SU-DHL-6 (cell line): ENCODE measurements at regions not wholly inside any gene's neighbourhood (a gene's known extent, or its start where the extent isn't known, plus 50 kb on each side); places are given as distances from the start of the nearest gene placed in this dataset.

Experiments
- H2AFZ ChIP-seq: fragments of 200-600 bp; sonication (generic); 2 replicates; pipeline ENCODE4 v1.6.1; 2014; ENCODE audit warnings: low read depth, mild to moderate bottlenecking, moderate library complexity, mixed read lengths, antibody characterized with exemption, low read length; ENCODE audit not compliant: severe bottlenecking
- H3F3A ChIP-seq: fragments of 200-600 bp; shearing (Covaris generic); 2 replicates; pipeline ENCODE4 v1.6.0; 2016; ENCODE audit warnings: antibody characterized with exemption, mild to moderate bottlenecking; ENCODE audit not compliant: insufficient read depth
- H3K27ac ChIP-seq: fragments of 200-600 bp; sonication (generic); 2 replicates; pipeline ENCODE4 v1.5.1; 2016; ENCODE audit warnings: low read depth, mild to moderate bottlenecking, low read length, moderate library complexity, mixed read lengths
- H3K27me3 ChIP-seq: fragments of 200-600 bp; sonication (generic), shearing (Covaris generic); 2 replicates; pipeline ENCODE4 v1.6.0; 2014; ENCODE audit warnings: mild to moderate bottlenecking, low read length
- H3K36me3 ChIP-seq: fragments of 200-600 bp; sonication (generic); 2 replicates; pipeline ENCODE4 v1.6.1; 2014; ENCODE audit warnings: mild to moderate bottlenecking, low read length, mixed read lengths
- H3K4me2 ChIP-seq: fragments of 300-600, 200-600 bp; shearing (Covaris generic), sonication (generic); 2 replicates; pipeline ENCODE4 v1.6.0; 2014; ENCODE audit warnings: low read length, low read depth, mild to moderate bottlenecking; ENCODE audit not compliant: poor library complexity, severe bottlenecking
- H3K4me3 ChIP-seq: fragments of 200-600 bp; sonication (generic); 2 replicates; pipeline ENCODE4 v1.5.1; 2014; ENCODE audit warnings: antibody characterized with exemption, low read length, mild to moderate bottlenecking, mixed read lengths; ENCODE audit not compliant: insufficient read depth, poor library complexity, severe bottlenecking
- H3K79me2 ChIP-seq: fragments of 200-600 bp; sonication (generic); 2 replicates; pipeline ENCODE4 v1.6.1; 2014; ENCODE audit warnings: mild to moderate bottlenecking, low read length, moderate library complexity; ENCODE audit not compliant: insufficient read depth
- H3K9ac ChIP-seq: fragments of 200-600 bp; sonication (generic); 2 replicates; pipeline ENCODE4 v1.7.0; 2014; ENCODE audit warnings: mild to moderate bottlenecking, low read length
- H3K9me2 ChIP-seq: fragments of 200-600 bp; sonication (generic); replicated peaks from 2 replicates; pipeline ENCODE4 v1.6.1; 2014; ENCODE audit warnings: low read length; ENCODE audit not compliant: insufficient read depth
- H3K9me3 ChIP-seq: fragments of 200-600 bp; sonication (generic); 2 replicates; pipeline ENCODE4 v1.6.1; 2014; ENCODE audit warnings: low read length, mixed read lengths; ENCODE audit not compliant: insufficient read depth
- H4K20me1 ChIP-seq: fragments of 200-600 bp; sonication (generic); 2 replicates; pipeline ENCODE4 v1.6.1; 2014; ENCODE audit warnings: low read depth, mild to moderate bottlenecking, antibody characterized with exemption, low read length, moderate library complexity, mixed read lengths
- EZH2phosphoT487 ChIP-seq: fragments of 200-600 bp; sonication (generic), shearing (Covaris generic); conservative IDR thresholded peaks from 2 replicates; pipeline ENCODE4 v1.6.1; 2018; ENCODE audit warnings: mild to moderate bottlenecking, antibody characterized with exemption, low read length, moderate library complexity, mixed read lengths
- TF ChIP-seq, protein P1 (sequence below): fragments of 200-600 bp; sonication (generic); IDR thresholded peaks from one replicate; pipeline ENCODE4 v1.5.1; 2017; ENCODE audit warnings: antibody characterized with exemption, mild to moderate bottlenecking, low read length, moderate library complexity; ENCODE audit not compliant: insufficient read depth, poor library complexity, severe bottlenecking

DNA sequence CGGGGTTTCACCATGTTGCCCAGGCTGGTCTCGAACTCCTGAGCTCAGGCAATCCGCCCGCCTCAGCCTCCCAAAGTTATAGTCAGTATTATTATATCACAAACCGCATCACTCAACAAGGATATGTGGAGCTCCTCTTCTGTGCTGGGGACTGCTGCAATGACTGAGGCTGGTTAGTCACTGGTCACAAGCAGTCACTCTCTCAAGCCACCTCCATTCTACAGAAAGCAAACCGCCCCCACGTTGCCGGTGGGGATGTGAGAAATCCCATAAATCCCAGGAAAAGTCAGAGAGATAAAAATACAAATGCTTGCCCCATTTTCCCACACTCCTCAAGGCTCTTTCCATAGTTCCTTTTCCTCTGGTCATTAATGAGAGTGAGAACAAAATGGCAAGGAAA is 155.7 kb downstream of the ADSS2 start:
- no peaks in the 10 kb centered on the region for H3K36me3 ChIP-seq
- no peak overlapping the region for H2AFZ ChIP-seq
- no peaks in the 10 kb centered on the region for H4K20me1 ChIP-seq
- no peak overlapping the region for H3K27ac ChIP-seq
- H3K79me2 ChIP-seq = no peaks in the 10 kb centered on the region
- no peaks in the 10 kb centered on the region for H3F3A ChIP-seq
- no peaks in the 10 kb centered on the region for H3K9me2 ChIP-seq
- H3K27me3 ChIP-seq = no peaks in the 10 kb centered on the region
- no peak overlapping the region for H3K4me3 ChIP-seq
- no peak overlapping the region for H3K4me2 ChIP-seq
- TF ChIP-seq, protein P1, sequence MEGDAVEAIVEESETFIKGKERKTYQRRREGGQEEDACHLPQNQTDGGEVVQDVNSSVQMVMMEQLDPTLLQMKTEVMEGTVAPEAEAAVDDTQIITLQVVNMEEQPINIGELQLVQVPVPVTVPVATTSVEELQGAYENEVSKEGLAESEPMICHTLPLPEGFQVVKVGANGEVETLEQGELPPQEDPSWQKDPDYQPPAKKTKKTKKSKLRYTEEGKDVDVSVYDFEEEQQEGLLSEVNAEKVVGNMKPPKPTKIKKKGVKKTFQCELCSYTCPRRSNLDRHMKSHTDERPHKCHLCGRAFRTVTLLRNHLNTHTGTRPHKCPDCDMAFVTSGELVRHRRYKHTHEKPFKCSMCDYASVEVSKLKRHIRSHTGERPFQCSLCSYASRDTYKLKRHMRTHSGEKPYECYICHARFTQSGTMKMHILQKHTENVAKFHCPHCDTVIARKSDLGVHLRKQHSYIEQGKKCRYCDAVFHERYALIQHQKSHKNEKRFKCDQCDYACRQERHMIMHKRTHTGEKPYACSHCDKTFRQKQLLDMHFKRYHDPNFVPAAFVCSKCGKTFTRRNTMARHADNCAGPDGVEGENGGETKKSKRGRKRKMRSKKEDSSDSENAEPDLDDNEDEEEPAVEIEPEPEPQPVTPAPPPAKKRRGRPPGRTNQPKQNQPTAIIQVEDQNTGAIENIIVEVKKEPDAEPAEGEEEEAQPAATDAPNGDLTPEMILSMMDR = no peak
- no peak for TF ChIP-seq EZH2phosphoT487
- no peaks in the 10 kb centered on the region for H3K9me3 ChIP-seq
- H3K9ac ChIP-seq = no peak overlapping the region

DNA sequence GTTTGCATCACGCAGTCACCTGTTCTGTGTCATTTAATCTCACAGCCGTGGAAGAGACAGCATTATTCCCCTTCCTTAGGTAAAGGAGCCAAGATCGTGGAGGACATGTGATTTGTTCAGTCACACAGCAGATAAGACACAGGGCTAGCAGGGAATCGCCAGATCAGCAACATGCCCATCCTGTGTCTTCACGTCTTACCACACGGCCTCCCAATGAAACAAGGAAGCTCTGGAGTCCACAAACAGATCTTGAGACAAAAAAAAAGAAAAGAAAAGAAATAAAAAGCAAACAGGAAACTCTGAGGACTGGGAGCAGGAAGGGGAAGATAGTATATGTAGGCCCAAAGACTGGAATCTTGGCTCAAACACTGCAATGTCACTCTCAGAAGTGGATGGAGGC is 155.3 kb downstream of the ADSS2 start:
- H2AFZ ChIP-seq = no peak overlapping the region
- no peak for TF ChIP-seq EZH2phosphoT487
- TF ChIP-seq, protein P1 = no peak
- no peak overlapping the region for H3K9ac ChIP-seq
- no peak overlapping the region for H3K27ac ChIP-seq
- no peaks in the 10 kb centered on the region for H3K9me2 ChIP-seq
- no peak overlapping the region for H3K4me2 ChIP-seq
- no peaks in the 10 kb centered on the region for H3F3A ChIP-seq
- no peaks in the 10 kb centered on the region for H3K36me3 ChIP-seq
- H4K20me1 ChIP-seq = no peaks in the 10 kb centered on the region
- H3K9me3 ChIP-seq = no peaks in the 10 kb centered on the region
- H3K79me2 ChIP-seq = no peaks in the 10 kb centered on the region
- no peaks in the 10 kb centered on the region for H3K27me3 ChIP-seq
- H3K4me3 ChIP-seq = no peak overlapping the region

DNA sequence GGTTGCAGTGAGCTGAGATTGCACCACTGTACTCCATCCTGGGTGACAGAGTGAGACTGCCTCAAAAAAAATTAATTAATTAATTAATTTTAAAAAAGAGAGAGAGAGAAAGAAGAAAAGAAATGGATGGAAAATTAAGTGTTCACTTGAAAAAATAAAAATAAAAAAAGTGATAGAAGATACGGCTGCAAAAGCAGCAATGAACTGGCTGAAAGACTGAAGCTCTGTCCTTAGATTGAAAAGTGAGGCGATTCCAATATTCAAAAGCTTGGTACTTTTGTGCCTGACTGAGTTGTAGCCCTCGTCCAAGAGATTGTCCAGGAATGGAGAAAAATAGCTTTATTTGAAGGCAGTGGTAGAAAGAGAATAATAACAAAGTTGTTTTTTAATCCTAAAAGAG is 154.6 kb downstream of the ADSS2 start:
- no peaks in the 10 kb centered on the region for H3K27me3 ChIP-seq

More for the DNA sequence above, 154.6 kb downstream of the ADSS2 start:
- no peak overlapping the region for H2AFZ ChIP-seq
- H3K36me3 ChIP-seq = no peaks in the 10 kb centered on the region
- H4K20me1 ChIP-seq = no peaks in the 10 kb centered on the region
- no peak for TF ChIP-seq EZH2phosphoT487
- TF ChIP-seq, protein P1 = no peak
- no peaks in the 10 kb centered on the region for H3K79me2 ChIP-seq
- no peaks in the 10 kb centered on the region for H3K9me2 ChIP-seq
- no peaks in the 10 kb centered on the region for H3F3A ChIP-seq
- no peak overlapping the region for H3K27ac ChIP-seq
- H3K9me3 ChIP-seq = no peaks in the 10 kb centered on the region
- H3K9ac ChIP-seq = no peak overlapping the region
- H3K4me2 ChIP-seq = no peak overlapping the region
- H3K4me3 ChIP-seq = no peak overlapping the region
